ENCODE measurements at regions not wholly inside any gene's neighbourhood (a gene's known extent, or its start where the extent isn't known, plus 50 kb on each side); places are given as distances from the start of the nearest gene placed in this dataset.

DNA sequence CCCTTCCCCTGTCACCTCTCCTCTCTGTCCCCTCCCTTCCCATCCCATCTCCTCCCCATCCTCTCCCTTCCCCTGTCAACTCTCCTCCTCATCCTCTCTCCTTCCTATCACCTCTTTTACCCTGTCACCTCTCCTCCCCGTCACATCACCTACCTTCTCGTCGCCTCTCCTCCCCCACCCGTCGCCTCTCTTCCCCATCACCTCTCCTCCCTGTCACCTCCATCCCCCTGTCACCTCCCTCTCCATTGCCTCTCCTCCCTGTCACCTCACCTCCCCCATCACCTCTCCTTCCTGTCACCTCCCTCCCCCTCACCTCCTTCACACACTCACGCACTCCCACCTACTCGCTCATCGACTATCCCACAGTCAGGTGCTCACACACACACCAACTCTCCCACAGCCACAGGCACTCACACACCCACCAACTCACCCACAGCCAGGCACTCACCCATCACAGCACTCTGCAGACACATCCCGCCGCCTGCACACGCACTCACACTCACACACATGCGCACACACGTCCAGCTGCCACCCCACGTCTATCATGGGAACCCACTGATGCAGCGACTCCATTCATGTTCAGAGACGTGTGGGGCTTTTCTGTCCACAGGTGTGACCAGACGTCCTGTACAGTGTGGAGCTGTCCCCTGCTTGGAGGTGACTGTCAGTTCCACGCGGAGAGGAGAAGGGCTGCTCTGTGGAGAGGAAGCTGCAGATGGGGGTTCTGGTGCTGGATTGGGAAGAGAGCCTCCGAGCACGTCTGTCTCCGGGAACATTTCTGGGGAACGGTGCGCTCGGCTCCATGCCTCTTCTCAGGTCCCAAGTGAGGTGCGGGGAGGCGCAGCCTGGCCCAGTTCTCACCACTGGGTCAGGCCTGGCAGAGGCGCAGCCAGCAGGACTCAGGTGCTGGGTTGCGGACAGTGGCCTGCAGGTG is 184.3 kb downstream of the TTLL2 start:
- no peak for TF ChIP-seq ZNF70 (CRISPR knock-in tag; IDR thresholded peaks at IDR 0.05)
- no peak for TF ChIP-seq ZNF565 (CRISPR knock-in tag; conservative IDR thresholded peaks at IDR 0.05; ENCODE audit: low read depth)
- TF ChIP-seq ZFP3 (CRISPR knock-in tag; IDR thresholded peaks at IDR 0.05), result no peak
- no peak for TF ChIP-seq CSDC2 (CRISPR knock-in tag; IDR thresholded peaks at IDR 0.05)
- TF ChIP-seq, protein P1, sequence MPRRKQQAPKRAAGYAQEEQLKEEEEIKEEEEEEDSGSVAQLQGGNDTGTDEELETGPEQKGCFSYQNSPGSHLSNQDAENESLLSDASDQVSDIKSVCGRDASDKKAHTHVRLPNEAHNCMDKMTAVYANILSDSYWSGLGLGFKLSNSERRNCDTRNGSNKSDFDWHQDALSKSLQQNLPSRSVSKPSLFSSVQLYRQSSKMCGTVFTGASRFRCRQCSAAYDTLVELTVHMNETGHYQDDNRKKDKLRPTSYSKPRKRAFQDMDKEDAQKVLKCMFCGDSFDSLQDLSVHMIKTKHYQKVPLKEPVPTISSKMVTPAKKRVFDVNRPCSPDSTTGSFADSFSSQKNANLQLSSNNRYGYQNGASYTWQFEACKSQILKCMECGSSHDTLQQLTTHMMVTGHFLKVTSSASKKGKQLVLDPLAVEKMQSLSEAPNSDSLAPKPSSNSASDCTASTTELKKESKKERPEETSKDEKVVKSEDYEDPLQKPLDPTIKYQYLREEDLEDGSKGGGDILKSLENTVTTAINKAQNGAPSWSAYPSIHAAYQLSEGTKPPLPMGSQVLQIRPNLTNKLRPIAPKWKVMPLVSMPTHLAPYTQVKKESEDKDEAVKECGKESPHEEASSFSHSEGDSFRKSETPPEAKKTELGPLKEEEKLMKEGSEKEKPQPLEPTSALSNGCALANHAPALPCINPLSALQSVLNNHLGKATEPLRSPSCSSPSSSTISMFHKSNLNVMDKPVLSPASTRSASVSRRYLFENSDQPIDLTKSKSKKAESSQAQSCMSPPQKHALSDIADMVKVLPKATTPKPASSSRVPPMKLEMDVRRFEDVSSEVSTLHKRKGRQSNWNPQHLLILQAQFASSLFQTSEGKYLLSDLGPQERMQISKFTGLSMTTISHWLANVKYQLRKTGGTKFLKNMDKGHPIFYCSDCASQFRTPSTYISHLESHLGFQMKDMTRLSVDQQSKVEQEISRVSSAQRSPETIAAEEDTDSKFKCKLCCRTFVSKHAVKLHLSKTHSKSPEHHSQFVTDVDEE (CRISPR knock-in tag; IDR thresholded peaks at IDR 0.05), result no peak
- TF ChIP-seq ISL1 (CRISPR knock-in tag; IDR thresholded peaks at IDR 0.05), result no peak
- no peak for TF ChIP-seq SNAI2 (CRISPR knock-in tag; IDR thresholded peaks at IDR 0.05)
- TF ChIP-seq, protein P2, sequence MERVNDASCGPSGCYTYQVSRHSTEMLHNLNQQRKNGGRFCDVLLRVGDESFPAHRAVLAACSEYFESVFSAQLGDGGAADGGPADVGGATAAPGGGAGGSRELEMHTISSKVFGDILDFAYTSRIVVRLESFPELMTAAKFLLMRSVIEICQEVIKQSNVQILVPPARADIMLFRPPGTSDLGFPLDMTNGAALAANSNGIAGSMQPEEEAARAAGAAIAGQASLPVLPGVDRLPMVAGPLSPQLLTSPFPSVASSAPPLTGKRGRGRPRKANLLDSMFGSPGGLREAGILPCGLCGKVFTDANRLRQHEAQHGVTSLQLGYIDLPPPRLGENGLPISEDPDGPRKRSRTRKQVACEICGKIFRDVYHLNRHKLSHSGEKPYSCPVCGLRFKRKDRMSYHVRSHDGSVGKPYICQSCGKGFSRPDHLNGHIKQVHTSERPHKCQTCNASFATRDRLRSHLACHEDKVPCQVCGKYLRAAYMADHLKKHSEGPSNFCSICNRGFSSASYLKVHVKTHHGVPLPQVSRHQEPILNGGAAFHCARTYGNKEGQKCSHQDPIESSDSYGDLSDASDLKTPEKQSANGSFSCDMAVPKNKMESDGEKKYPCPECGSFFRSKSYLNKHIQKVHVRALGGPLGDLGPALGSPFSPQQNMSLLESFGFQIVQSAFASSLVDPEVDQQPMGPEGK (CRISPR knock-in tag; IDR thresholded peaks at IDR 0.05; ENCODE audit: borderline replicate concordance), result no peak
- no peak for TF ChIP-seq ARNTL (CRISPR knock-in tag; IDR thresholded peaks at IDR 0.05; ENCODE audit: borderline replicate concordance, low read depth)
- no peak for ATAC-seq

DNA sequence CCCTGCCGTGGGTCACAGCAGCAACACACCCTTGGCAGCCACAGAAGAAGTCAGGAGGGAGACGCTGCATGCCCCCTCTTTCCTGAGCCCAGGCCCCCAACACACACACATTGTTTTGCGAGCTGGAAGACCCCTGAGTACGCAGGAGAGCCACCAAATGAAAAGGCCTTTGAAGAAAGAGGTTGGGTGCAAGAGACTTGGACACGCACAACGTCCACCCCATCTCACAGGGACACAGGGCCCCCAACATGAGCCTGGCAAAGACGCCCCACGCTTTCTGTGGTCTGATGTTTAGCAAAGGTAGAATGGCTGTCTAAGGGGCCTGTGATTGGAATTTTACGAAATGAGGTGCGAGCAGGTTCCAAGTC is 185.0 kb downstream of the TTLL2 start:
- TF ChIP-seq RARB (CRISPR knock-in tag; IDR thresholded peaks at IDR 0.05), result no peak
- no peak for TF ChIP-seq GLIS3 (CRISPR knock-in tag; IDR thresholded peaks at IDR 0.05)
- TF ChIP-seq, protein P1 (CRISPR knock-in tag; IDR thresholded peaks at IDR 0.05), result no peak
- TF ChIP-seq OSR1 (CRISPR knock-in tag; IDR thresholded peaks at IDR 0.05), result no peak
- no peak for TF ChIP-seq BACH2 (CRISPR knock-in tag; IDR thresholded peaks at IDR 0.05; ENCODE audit: borderline replicate concordance)
- no peak for TF ChIP-seq TCF4 (CRISPR knock-in tag; IDR thresholded peaks at IDR 0.05; ENCODE audit: borderline replicate concordance)
- TF ChIP-seq, protein P3, sequence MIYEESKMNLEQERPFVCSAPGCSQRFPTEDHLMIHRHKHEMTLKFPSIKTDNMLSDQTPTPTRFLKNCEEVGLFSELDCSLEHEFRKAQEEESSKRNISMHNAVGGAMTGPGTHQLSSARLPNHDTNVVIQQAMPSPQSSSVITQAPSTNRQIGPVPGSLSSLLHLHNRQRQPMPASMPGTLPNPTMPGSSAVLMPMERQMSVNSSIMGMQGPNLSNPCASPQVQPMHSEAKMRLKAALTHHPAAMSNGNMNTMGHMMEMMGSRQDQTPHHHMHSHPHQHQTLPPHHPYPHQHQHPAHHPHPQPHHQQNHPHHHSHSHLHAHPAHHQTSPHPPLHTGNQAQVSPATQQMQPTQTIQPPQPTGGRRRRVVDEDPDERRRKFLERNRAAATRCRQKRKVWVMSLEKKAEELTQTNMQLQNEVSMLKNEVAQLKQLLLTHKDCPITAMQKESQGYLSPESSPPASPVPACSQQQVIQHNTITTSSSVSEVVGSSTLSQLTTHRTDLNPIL (CRISPR knock-in tag; IDR thresholded peaks at IDR 0.05; ENCODE audit: low read depth), result no peak
- TF ChIP-seq ZNF565 (CRISPR knock-in tag; conservative IDR thresholded peaks at IDR 0.05; ENCODE audit: low read depth), result no peak
- TF ChIP-seq CSDC2 (CRISPR knock-in tag; IDR thresholded peaks at IDR 0.05), result no peak
- TF ChIP-seq ZNF8 (CRISPR knock-in tag; IDR thresholded peaks at IDR 0.05), result no peak
- TF ChIP-seq PPARA (CRISPR knock-in tag; IDR thresholded peaks at IDR 0.05; ENCODE audit: borderline replicate concordance), result no peak
- TF ChIP-seq, protein P4, sequence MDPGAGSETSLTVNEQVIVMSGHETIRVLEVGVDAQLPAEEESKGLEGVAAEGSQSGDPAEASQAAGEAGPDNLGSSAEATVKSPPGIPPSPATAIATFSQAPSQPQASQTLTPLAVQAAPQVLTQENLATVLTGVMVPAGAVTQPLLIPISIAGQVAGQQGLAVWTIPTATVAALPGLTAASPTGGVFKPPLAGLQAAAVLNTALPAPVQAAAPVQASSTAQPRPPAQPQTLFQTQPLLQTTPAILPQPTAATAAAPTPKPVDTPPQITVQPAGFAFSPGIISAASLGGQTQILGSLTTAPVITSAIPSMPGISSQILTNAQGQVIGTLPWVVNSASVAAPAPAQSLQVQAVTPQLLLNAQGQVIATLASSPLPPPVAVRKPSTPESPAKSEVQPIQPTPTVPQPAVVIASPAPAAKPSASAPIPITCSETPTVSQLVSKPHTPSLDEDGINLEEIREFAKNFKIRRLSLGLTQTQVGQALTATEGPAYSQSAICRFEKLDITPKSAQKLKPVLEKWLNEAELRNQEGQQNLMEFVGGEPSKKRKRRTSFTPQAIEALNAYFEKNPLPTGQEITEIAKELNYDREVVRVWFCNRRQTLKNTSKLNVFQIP (CRISPR knock-in tag; IDR thresholded peaks at IDR 0.05; ENCODE audit: borderline replicate concordance, low read depth), result no peak
- no peak for TF ChIP-seq ISL1 (CRISPR knock-in tag; IDR thresholded peaks at IDR 0.05)
- TF ChIP-seq ZC3H10 (CRISPR knock-in tag; IDR thresholded peaks at IDR 0.05), result no peak
- TF ChIP-seq ZFP30 (CRISPR knock-in tag; IDR thresholded peaks at IDR 0.05), result no peak
- no peak for TF ChIP-seq ZFP3 (CRISPR knock-in tag; IDR thresholded peaks at IDR 0.05)
- TF ChIP-seq, protein P5, sequence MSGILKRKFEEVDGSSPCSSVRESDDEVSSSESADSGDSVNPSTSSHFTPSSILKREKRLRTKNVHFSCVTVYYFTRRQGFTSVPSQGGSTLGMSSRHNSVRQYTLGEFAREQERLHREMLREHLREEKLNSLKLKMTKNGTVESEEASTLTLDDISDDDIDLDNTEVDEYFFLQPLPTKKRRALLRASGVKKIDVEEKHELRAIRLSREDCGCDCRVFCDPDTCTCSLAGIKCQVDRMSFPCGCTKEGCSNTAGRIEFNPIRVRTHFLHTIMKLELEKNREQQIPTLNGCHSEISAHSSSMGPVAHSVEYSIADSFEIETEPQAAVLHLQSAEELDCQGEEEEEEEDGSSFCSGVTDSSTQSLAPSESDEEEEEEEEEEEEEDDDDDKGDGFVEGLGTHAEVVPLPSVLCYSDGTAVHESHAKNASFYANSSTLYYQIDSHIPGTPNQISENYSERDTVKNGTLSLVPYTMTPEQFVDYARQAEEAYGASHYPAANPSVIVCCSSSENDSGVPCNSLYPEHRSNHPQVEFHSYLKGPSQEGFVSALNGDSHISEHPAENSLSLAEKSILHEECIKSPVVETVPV (CRISPR knock-in tag; IDR thresholded peaks at IDR 0.05), result no peak
- TF ChIP-seq SNAI2 (CRISPR knock-in tag; IDR thresholded peaks at IDR 0.05), result no peak
- TF ChIP-seq, protein P2 (CRISPR knock-in tag; IDR thresholded peaks at IDR 0.05; ENCODE audit: borderline replicate concordance), result no peak
- TF ChIP-seq ESRRG (CRISPR knock-in tag; IDR thresholded peaks at IDR 0.05), result no peak
- ATAC-seq, result no peak

All from SK-N-SH treated with all-trans-retinoic acid at 6 μM for 48 hours (cell line).